ENCODE measurements at regions not wholly inside any gene's neighbourhood (a gene's known extent, or its start where the extent isn't known, plus 50 kb on each side); places are given as distances from the start of the nearest gene placed in this dataset.

DNA sequence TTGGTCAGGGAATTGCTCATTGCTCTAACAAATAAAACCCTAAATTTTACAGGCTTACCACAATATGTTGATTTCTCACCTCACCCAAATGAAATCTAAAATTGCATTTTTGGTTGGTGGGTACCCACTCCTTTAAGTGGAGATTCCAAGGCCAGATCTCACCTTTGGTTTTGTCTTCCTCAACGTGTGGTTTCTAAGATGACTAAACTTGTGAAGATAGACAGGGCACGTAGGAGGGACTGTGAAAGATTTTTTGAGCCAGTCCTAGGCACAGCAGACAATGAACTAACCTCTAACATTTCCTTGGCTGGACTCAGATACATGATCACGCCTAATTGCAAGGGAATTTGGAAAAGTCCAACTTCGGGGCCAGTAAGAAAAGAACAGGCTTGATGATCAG, 1003.9 kb downstream of the FLRT2 start:
- H3K9me2 ChIP-seq (ENCODE audit: insufficient read depth, low read length), result no peaks in the 10 kb centered on the region
- H3K9ac ChIP-seq (ENCODE audit: low read length), result no peak overlapping the region
- H3K79me2 ChIP-seq (replicated peaks; ENCODE audit: insufficient read depth, low read length), result no peaks in the 10 kb centered on the region
- H2AFZ ChIP-seq (ENCODE audit: low read depth, low read length), result no peak overlapping the region
- H3F3A ChIP-seq (ENCODE audit: insufficient read depth, low read length, poor library complexity, severe bottlenecking), result no peaks in the 10 kb centered on the region
- no peaks in the 10 kb centered on the region for H4K20me1 ChIP-seq (ENCODE audit: insufficient read depth)
- no peak overlapping the region for H3K4me2 ChIP-seq (ENCODE audit: low read length)
- no peaks in the 10 kb centered on the region for H3K9me3 ChIP-seq (ENCODE audit: low read length)
- H3K27me3 ChIP-seq (ENCODE audit: insufficient read depth, low read depth, low read length), result no peaks in the 10 kb centered on the region
- no peak overlapping the region for H3K27ac ChIP-seq (ENCODE audit: low read length)
- no peaks in the 10 kb centered on the region for H3K36me3 ChIP-seq (ENCODE audit: insufficient read depth, low read length)
- TF ChIP-seq TAF1 (IDR thresholded peaks at IDR 0.05; ENCODE audit: low read depth) (no peak), RAD21 (conservative IDR thresholded peaks at IDR 0.05) (no peak), CTCF (IDR thresholded peaks at IDR 0.05; ENCODE audit: poor library complexity, severe bottlenecking) (no peak), EP300 (conservative IDR thresholded peaks at IDR 0.05; ENCODE audit: poor library complexity, severe bottlenecking) (no peak), SMC3 (conservative IDR thresholded peaks at IDR 0.05; ENCODE audit: poor library complexity) (no peak), POLR2AphosphoS5 (IDR thresholded peaks at IDR 0.05) (no peak), EZH2 (IDR thresholded peaks at IDR 0.05; ENCODE audit: borderline replicate concordance, insufficient read depth, low read length, poor library complexity, severe bottlenecking) (no peak)
- H3K4me3 ChIP-seq (ENCODE audit: low read length), result no peak overlapping the region

GRCh38 chr14:86532219-86532618, 1002.3 kb downstream of the FLRT2 start:
- Histone ChIP-seq H3F3A (ENCODE audit: insufficient read depth, low read length, poor library complexity, severe bottlenecking) (no peaks in the 10 kb centered on the region), H2AFZ (ENCODE audit: low read depth, low read length) (no peak overlapping the region), H3K9ac (ENCODE audit: low read length) (no peak overlapping the region), H3K27me3 (ENCODE audit: insufficient read depth, low read depth, low read length) (no peaks in the 10 kb centered on the region), H4K20me1 (ENCODE audit: insufficient read depth) (no peaks in the 10 kb centered on the region), H3K79me2 (replicated peaks; ENCODE audit: insufficient read depth, low read length) (no peaks in the 10 kb centered on the region), H3K9me2 (ENCODE audit: insufficient read depth, low read length) (no peaks in the 10 kb centered on the region), H3K4me3 (ENCODE audit: low read length) (no peak overlapping the region), H3K36me3 (ENCODE audit: insufficient read depth, low read length) (no peaks in the 10 kb centered on the region), H3K4me2 (ENCODE audit: low read length) (no peak overlapping the region), H3K27ac (ENCODE audit: low read length) (no peak overlapping the region), H3K9me3 (ENCODE audit: low read length) (no peaks in the 10 kb centered on the region)
- no peak for TF ChIP-seq RAD21 (conservative IDR thresholded peaks at IDR 0.05)
- no peak for TF ChIP-seq TAF1 (IDR thresholded peaks at IDR 0.05; ENCODE audit: low read depth)
- TF ChIP-seq MXI1 (conservative IDR thresholded peaks at IDR 0.05; ENCODE audit: poor library complexity, severe bottlenecking), result no peak
- no peak for TF ChIP-seq CTCF (IDR thresholded peaks at IDR 0.05; ENCODE audit: poor library complexity, severe bottlenecking)
- TF ChIP-seq POLR2AphosphoS5 (IDR thresholded peaks at IDR 0.05), result no peak
- TF ChIP-seq EZH2 (IDR thresholded peaks at IDR 0.05; ENCODE audit: borderline replicate concordance, insufficient read depth, low read length, poor library complexity, severe bottlenecking), result no peak
- TF ChIP-seq SMC3 (conservative IDR thresholded peaks at IDR 0.05; ENCODE audit: poor library complexity), result no peak

GRCh38 chr14:86530457-86530856, 1000.5 kb downstream of the FLRT2 start:
- Histone ChIP-seq H4K20me1 (ENCODE audit: insufficient read depth) (no peaks in the 10 kb centered on the region), H3K4me3 (ENCODE audit: low read length) (no peak overlapping the region), H3K4me2 (ENCODE audit: low read length) (no peak overlapping the region), H3K9me3 (ENCODE audit: low read length) (no peaks in the 10 kb centered on the region), H3K27ac (ENCODE audit: low read length) (no peak overlapping the region), H3K27me3 (ENCODE audit: insufficient read depth, low read depth, low read length) (no peaks in the 10 kb centered on the region), H3K9me2 (ENCODE audit: insufficient read depth, low read length) (no peaks in the 10 kb centered on the region), H3K79me2 (replicated peaks; ENCODE audit: insufficient read depth, low read length) (no peaks in the 10 kb centered on the region), H2AFZ (ENCODE audit: low read depth, low read length) (no peak overlapping the region), H3K36me3 (ENCODE audit: insufficient read depth, low read length) (no peaks in the 10 kb centered on the region), H3F3A (ENCODE audit: insufficient read depth, low read length, poor library complexity, severe bottlenecking) (no peaks in the 10 kb centered on the region), H3K9ac (ENCODE audit: low read length) (no peak overlapping the region)
- no peak for TF ChIP-seq SMC3 (conservative IDR thresholded peaks at IDR 0.05; ENCODE audit: poor library complexity)
- TF ChIP-seq CTCF (IDR thresholded peaks at IDR 0.05; ENCODE audit: poor library complexity, severe bottlenecking), result no peak
- TF ChIP-seq MXI1 (conservative IDR thresholded peaks at IDR 0.05; ENCODE audit: poor library complexity, severe bottlenecking), result no peak
- no peak for TF ChIP-seq EP300 (conservative IDR thresholded peaks at IDR 0.05; ENCODE audit: poor library complexity, severe bottlenecking)
- no peak for TF ChIP-seq TAF1 (IDR thresholded peaks at IDR 0.05; ENCODE audit: low read depth)
- TF ChIP-seq, protein P1, sequence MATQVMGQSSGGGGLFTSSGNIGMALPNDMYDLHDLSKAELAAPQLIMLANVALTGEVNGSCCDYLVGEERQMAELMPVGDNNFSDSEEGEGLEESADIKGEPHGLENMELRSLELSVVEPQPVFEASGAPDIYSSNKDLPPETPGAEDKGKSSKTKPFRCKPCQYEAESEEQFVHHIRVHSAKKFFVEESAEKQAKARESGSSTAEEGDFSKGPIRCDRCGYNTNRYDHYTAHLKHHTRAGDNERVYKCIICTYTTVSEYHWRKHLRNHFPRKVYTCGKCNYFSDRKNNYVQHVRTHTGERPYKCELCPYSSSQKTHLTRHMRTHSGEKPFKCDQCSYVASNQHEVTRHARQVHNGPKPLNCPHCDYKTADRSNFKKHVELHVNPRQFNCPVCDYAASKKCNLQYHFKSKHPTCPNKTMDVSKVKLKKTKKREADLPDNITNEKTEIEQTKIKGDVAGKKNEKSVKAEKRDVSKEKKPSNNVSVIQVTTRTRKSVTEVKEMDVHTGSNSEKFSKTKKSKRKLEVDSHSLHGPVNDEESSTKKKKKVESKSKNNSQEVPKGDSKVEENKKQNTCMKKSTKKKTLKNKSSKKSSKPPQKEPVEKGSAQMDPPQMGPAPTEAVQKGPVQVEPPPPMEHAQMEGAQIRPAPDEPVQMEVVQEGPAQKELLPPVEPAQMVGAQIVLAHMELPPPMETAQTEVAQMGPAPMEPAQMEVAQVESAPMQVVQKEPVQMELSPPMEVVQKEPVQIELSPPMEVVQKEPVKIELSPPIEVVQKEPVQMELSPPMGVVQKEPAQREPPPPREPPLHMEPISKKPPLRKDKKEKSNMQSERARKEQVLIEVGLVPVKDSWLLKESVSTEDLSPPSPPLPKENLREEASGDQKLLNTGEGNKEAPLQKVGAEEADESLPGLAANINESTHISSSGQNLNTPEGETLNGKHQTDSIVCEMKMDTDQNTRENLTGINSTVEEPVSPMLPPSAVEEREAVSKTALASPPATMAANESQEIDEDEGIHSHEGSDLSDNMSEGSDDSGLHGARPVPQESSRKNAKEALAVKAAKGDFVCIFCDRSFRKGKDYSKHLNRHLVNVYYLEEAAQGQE (IDR thresholded peaks at IDR 0.05; ENCODE audit: borderline replicate concordance), result no peak
- TF ChIP-seq RAD21 (conservative IDR thresholded peaks at IDR 0.05), result no peak
- no peak for TF ChIP-seq EZH2 (IDR thresholded peaks at IDR 0.05; ENCODE audit: borderline replicate concordance, insufficient read depth, low read length, poor library complexity, severe bottlenecking)
- no peak for TF ChIP-seq POLR2AphosphoS5 (IDR thresholded peaks at IDR 0.05)
